Stimulated activated CD8-positive, alpha-beta memory T cell treated with anti-CD3 and anti-CD28 coated beads, Interleukin-7, amount 100 ng/mL, for 48 hours (primary cell): ENCODE measurements at regions not wholly inside any gene's neighbourhood (a gene's known extent, or its start where the extent isn't known, plus 50 kb on each side); places are given as distances from the start of the nearest gene placed in this dataset.

Experiments
- DNase-seq, 2 donors: peaks; one replicate each; pipeline ENCODE4 v3.0.0-alpha.2; 2020; ENCODE audit warnings: low read depth in 1 of 2; ENCODE audit errors: extremely low read depth in 1 of 2

GRCh38 chr1:55706397-55706796, 491.2 kb upstream of the USP24 start:
- DNase-seq, result no peak

DNA sequence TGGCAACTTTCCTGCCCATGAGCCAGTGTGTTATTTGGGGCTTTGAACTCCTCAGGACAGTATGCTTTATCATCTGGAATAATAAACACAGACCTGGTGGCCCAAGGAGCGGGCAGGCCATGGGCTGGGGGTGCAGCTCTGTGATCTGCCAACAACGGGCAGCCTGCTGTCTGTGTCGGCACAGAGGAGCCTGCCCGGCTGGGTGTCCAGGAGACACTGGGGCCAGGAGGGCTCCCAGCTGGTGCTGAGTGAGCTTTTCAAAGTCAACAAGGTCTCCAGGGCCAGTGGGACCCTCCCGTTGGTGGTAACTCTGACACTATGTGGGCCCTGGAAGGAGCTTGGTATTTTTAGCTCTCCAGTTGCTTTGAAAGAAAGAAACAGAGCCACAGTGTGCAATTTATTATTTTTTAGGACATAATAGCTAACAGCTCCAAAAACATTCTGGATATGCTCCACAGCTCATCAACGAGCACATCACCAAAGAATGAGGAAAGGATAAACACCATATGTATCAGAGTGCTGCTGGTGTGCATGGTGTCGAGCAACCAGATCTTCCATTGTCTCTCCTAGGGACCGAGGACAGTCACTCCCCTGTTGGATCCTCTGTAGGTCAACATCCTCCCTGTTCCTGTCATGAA, 488.7 kb upstream of the USP24 start:
- DNase-seq, result no peak

DNA sequence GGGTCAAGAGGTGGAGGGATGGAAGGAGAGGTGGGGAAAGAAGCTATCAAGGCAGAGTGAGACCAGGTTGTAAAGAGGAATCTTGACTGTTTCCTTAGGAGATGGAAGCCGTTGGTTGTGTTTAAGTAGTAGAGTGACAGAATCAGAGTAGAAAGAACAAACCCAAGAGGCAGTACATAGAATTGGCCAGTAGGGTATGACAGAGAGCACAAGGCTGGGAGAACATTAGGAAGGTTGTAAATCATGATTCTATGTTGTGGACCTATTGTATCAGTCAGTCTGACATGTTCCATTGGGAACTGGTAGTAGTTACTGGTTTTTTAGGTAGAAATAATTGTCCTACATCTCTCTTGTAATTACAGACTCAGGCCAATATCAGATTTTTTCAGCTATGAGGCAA, 486.9 kb upstream of the USP24 start:
- DNase-seq, result no peak

DNA sequence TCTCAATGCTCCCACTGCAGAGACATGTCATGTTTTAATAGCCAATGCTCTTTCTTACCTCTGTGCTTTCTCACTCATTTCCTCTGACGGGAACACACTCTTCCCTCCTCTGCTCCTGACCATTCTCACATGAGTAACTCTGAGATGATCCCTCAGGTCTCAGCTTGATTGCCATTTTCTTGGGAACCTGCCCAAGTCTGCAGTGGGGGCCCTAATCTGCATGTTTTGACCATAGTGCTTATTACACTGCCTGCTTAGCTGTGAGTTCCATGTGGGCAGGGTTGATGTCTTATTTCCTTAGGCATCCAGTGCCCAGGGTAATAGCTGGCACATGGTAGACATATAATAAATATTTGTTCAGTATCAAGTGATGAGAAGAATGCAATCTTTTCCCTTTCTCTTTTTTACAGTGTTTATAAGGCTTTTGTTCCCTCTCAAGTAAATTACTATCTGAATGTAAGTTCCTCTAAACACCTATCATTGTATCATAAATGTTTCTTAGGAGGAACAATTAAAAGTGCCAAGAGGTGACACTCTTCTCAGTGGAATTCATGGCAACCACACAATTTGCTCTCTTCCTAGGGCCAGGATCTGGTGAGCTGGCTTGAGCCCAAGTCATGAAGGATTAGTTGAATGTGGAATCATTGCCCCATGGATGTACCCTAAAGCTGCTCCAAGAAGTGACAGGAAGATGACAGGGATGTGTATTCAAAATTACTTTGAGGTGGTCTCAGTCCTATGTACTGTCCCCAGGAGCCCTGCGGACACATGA, 485.4 kb upstream of the USP24 start:
- no peak for DNase-seq

DNA sequence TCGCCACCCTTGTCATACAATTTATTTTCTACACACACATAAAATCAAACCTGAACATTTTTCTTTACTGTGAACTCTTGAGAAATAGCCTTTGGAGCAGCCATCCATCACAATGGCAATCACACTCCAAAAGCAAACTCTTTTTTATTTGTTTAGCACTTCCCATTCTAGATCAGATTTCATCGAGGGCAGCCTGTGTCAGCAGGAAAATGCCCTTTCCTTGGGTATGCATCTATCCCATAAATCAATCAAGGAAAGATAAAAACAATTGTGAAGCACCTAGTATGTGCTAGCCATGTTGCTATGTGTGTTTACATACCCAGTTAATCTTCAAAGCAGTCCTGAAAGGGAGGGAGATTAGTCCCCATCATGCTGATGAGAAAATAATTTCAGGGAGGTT, 484.1 kb upstream of the USP24 start:
- no peak for DNase-seq

DNA sequence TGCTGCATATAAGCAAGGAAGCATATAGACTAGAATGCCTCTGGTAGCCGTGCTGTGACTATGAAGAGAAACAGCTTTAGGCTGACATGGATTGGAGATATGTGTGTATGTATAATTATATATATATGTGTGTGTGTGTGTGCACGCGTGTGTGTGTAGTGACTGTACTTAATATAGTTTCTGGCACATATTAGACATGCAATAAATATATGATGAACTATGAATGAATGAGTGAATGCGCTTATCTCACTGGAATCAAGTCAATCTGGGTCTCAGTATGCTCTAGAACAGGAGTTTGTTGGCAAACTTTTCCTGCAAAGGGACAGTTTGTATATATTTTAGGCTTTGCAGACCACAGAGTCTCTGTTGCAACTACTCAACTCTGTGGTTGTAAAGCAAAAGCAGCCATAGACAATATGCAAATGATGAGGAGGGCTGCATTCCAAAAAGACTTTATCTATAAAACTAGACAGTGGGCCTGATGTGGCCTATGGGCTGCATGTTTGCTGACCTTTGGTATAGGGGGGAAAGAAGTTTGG, 482.9 kb upstream of the USP24 start:
- DNase-seq, result no peak

DNA sequence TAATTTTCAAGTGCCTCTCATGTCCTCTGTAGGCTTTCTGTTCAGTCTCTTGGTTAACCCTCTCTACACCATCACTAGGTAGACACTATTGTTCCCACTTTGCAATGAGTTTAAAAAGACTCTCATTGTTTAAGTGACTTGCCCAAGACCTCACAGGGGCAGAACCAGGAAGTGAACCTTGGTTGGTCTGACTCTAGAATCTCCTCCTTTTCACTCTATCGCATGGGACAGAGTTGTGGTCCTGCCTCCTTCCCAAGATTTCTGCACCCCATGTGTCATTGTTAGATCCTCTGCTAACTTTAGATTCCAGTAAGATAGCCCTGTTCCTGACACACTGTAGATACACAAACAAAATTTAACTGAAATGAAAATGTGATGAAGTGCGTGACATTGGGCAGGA, 481.7 kb upstream of the USP24 start:
- no peak for DNase-seq

- DNase-seq, result no peak
These were observed 481.1 kb upstream of the USP24 start for GRCh38 chr1:55696181-55696754.

DNA sequence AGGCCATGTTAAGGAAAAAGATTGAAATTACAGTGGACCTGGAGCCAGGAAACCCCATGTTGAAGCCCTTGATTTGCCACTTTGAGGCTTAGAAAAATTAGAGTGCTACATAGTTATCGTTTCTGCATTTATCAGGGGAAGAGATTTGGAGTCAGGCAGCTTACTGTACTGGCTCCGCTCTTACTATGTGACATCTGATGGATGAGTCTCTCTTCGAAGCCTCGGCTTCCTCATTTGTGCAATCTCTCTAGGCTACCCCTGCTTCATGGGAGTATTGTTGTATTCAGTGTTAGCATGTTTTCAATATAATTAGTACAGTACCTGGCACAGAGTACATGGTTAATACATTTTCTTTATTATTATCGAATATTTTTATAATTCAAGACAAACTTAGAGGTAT, 480.4 kb upstream of the USP24 start:
- DNase-seq, result no peak

- no peak for DNase-seq
These were observed 480.0 kb upstream of the USP24 start for GRCh38 chr1:55695151-55695550.

DNA sequence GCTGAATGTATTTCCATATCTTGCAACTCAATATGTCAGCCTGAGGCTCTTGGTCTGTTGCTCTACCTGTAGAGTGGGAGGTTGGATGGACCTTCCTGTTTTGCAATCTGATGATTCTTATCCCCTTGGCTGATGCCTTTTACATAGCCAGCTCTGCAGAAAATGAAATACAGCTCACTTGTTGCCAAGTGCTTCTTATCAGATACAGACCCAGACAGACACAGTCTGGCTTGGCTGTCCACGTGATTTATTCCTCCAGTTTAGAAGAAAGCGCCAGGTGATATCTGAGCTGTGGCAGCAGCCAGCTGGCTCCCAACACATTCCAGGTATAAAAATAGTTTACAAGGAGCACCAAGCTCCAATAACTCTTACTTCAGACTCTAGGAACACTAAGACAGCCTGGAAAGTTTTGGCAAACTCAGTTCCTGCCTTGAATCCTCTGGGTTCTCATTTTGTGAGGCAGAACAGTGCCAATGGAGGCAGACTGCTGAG, 479.2 kb upstream of the USP24 start:
- no peak for DNase-seq

- DNase-seq, result no peak
These were observed 477.6 kb upstream of the USP24 start for GRCh38 chr1:55692726-55693125.

DNA sequence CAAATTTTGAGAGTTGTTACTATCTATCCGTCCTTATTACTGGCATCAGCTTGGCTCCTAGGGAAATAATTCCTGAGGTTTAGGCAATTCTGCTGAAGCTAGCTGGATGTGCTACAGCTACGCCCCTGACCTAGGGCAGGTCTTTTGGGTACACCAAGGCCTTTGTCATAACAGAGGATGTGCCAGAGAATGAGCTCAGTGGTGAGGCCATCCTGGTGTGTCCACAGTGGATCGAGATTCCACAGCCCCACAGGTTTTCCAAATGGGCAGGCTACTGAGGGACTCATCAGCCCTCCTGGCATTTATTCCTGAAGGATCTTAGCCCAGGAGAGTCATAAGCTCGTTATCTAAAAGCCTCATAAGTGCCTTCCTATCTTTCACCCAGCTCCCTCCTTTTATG, 475.2 kb upstream of the USP24 start:
- no peak for DNase-seq

- no peak for DNase-seq
These were observed 474.6 kb upstream of the USP24 start for GRCh38 chr1:55689800-55690199.

DNA sequence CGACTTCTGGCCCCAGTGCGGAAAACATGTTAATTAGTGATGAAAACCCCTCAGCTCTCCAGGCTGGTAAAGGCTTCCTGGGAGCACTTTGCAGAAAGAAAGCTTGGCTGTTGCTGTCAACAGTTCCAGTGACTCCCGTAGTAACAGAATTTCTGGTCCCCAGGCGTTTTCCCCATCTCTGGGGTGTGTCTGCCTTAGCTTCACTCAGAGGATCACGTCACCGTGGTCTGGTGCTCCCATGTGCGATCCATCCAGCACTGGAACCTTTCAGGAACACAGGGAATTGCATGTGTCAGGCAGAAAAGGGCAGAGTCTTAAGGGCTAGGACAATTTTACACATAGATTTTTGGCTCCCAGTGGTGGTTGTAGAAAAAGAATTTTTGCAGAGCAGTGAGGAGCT, 470.4 kb upstream of the USP24 start:
- no peak for DNase-seq

DNA sequence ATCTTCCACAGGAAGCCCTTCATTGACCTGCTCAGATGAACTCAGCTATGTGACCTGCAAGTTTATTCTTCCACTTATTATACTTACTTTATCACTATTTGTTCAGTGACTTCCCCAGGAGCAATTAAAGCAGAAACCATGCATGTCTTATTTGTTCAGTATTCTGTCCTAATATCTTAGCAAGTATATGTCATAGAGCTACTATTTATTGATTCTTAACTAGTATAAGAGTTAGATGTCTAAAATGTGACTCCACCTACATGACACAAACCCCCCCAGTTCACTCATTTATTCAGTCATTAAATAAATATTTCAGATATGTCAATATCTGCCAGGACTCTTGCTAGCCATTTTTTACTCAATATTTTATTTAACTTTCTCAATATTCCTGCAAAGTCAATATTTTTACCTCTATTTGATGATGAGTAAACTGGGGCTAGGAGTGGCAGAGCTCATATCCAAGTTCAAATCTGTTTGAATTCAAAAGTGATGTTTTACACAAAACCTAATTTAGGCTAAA, 469.0 kb upstream of the USP24 start:
- no peak for DNase-seq

- no peak for DNase-seq
These were observed 467.0 kb upstream of the USP24 start for GRCh38 chr1:55682198-55682597.

GRCh38 chr1:55679971-55680370, 464.8 kb upstream of the USP24 start:
- DNase-seq, result no peak

DNA sequence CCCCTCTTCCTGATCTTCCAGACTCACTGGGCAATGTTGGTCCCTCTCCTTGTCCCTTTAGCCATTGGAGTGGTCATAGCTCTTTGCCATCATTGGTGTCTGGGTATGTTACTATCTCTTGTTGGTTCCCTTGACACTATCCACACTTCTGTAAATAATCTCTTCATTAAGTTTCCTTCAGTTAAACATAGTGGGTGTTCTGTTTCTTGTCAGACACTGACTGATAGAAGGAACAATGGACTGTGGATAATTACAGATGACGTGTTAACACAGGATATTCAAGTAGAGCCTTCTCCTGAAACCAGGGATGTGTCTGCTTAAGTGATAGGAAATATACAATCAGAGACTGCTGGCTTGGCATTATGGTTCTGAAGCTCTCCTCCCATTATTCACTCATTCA, 458.3 kb upstream of the USP24 start:
- no peak for DNase-seq

GRCh38 chr1:55670331-55671082, 455.3 kb upstream of the USP24 start:
- DNase-seq, result no peak

GRCh38 chr1:55669293-55669692, 454.1 kb upstream of the USP24 start:
- no peak for DNase-seq
